ENCODE measurements at regions not wholly inside any gene's neighbourhood (a gene's known extent, or its start where the extent isn't known, plus 50 kb on each side); places are given as distances from the start of the nearest gene placed in this dataset.

DNA sequence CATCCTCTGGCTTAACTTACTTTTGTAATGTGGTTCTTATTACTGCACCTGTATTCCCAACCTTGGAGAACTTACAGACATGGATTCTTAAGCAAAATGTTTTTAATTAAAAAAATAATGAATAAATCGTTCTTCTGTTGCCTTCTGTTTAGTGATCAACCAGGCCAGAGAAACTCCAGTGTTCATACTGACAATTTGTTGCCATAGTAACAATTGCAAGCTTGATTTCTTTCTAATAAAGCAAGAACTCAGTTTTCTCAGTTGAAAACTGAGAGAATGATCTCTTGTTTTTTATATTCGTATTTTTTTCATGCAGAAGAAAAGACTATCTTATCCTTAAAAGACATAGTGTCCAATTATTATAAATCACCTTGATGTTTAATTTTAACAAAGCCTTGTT, 106.5 kb upstream of the LMNTD1 start:
- TF ChIP-seq, protein P1, sequence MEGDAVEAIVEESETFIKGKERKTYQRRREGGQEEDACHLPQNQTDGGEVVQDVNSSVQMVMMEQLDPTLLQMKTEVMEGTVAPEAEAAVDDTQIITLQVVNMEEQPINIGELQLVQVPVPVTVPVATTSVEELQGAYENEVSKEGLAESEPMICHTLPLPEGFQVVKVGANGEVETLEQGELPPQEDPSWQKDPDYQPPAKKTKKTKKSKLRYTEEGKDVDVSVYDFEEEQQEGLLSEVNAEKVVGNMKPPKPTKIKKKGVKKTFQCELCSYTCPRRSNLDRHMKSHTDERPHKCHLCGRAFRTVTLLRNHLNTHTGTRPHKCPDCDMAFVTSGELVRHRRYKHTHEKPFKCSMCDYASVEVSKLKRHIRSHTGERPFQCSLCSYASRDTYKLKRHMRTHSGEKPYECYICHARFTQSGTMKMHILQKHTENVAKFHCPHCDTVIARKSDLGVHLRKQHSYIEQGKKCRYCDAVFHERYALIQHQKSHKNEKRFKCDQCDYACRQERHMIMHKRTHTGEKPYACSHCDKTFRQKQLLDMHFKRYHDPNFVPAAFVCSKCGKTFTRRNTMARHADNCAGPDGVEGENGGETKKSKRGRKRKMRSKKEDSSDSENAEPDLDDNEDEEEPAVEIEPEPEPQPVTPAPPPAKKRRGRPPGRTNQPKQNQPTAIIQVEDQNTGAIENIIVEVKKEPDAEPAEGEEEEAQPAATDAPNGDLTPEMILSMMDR (conservative IDR thresholded peaks at IDR 0.05; ENCODE audit: low read length): no peak
- TF ChIP-seq EZH2phosphoT487 (IDR thresholded peaks at IDR 0.05; ENCODE audit: borderline replicate concordance): no peak

Data from Loucy (cell line).